ENCODE measurements at regions not wholly inside any gene's neighbourhood (a gene's known extent, or its start where the extent isn't known, plus 50 kb on each side); places are given as distances from the start of the nearest gene placed in this dataset.

DNA sequence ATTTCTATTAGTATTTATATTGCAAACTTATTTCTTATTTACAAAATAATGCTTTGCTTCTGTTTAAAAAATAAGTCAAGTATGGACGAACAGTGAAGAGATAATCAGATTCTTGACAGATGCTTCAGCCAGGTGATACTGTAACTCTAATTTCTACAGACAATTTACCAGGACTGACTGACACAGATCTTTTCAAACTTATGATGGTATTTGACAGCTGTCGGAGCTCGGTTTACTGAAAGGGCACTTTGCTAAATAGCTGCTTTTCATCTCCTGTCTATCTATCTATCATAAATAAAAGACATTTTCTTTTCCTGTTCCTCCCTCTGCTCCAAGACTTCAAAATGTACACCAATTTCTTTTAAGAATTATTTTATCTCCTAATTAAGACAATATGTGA lies 422.5 kb upstream of the SLC8A1 start:
- TF ChIP-seq POLR2A (IDR thresholded peaks at IDR 0.05), result no peak
- TF ChIP-seq, protein P1, sequence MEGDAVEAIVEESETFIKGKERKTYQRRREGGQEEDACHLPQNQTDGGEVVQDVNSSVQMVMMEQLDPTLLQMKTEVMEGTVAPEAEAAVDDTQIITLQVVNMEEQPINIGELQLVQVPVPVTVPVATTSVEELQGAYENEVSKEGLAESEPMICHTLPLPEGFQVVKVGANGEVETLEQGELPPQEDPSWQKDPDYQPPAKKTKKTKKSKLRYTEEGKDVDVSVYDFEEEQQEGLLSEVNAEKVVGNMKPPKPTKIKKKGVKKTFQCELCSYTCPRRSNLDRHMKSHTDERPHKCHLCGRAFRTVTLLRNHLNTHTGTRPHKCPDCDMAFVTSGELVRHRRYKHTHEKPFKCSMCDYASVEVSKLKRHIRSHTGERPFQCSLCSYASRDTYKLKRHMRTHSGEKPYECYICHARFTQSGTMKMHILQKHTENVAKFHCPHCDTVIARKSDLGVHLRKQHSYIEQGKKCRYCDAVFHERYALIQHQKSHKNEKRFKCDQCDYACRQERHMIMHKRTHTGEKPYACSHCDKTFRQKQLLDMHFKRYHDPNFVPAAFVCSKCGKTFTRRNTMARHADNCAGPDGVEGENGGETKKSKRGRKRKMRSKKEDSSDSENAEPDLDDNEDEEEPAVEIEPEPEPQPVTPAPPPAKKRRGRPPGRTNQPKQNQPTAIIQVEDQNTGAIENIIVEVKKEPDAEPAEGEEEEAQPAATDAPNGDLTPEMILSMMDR (IDR thresholded peaks at IDR 0.05), result no peak

Measured in thyroid gland (tissue), 4 donors.